Activated T-helper 1 cell treated with anti-CD3 and anti-CD28 coated beads, Interleukin-12 subunit alpha, Interleukin-12 subunit beta, Interleukin-2, Interleukin-4 antibody, amounts not matched to agents 30 ng/mL and 10 ng/mL and 1 ng/mL, durations not matched to agents 14 hours and 24 hours and 36 hours (primary cell): ENCODE measurements at regions not wholly inside any gene's neighbourhood (a gene's known extent, or its start where the extent isn't known, plus 50 kb on each side); places are given as distances from the start of the nearest gene placed in this dataset.

ENCODE experiments used
- DNase-seq: peaks from one replicate; pipeline ENCODE4 v3.0.0; 2021; ENCODE audit warnings: low spot score
- H3K27ac Mint-ChIP-seq: one replicate; pipeline ENCODE4 v1.8.0; 2021; ENCODE audit warnings: mild to moderate bottlenecking, mixed read lengths
- H3K27me3 Mint-ChIP-seq: one replicate; pipeline ENCODE4 v1.8.0; 2022; ENCODE audit warnings: mild to moderate bottlenecking, moderate library complexity, mixed read lengths; ENCODE audit not compliant: insufficient read depth
- H3K36me3 Mint-ChIP-seq: one replicate; pipeline ENCODE4 v1.8.0; 2021; ENCODE audit warnings: low read depth, mixed read lengths
- H3K4me1 Mint-ChIP-seq: one replicate; pipeline ENCODE4 v1.8.0; 2021; ENCODE audit warnings: low read depth, mixed read lengths
- H3K4me3 Mint-ChIP-seq: one replicate; pipeline ENCODE4 v1.8.0; 2021; ENCODE audit warnings: mild to moderate bottlenecking, moderate library complexity, mixed read lengths
- H3K9me3 Mint-ChIP-seq: one replicate; pipeline ENCODE4 v1.8.0; 2021; ENCODE audit warnings: mixed read lengths
- intact Hi-C: fragments of 100-400 bp; cut with micrococcal nuclease; formaldehyde crosslinking; loops from one replicate; pipeline ENCODE4 v1.15.1; 2024

DNA sequence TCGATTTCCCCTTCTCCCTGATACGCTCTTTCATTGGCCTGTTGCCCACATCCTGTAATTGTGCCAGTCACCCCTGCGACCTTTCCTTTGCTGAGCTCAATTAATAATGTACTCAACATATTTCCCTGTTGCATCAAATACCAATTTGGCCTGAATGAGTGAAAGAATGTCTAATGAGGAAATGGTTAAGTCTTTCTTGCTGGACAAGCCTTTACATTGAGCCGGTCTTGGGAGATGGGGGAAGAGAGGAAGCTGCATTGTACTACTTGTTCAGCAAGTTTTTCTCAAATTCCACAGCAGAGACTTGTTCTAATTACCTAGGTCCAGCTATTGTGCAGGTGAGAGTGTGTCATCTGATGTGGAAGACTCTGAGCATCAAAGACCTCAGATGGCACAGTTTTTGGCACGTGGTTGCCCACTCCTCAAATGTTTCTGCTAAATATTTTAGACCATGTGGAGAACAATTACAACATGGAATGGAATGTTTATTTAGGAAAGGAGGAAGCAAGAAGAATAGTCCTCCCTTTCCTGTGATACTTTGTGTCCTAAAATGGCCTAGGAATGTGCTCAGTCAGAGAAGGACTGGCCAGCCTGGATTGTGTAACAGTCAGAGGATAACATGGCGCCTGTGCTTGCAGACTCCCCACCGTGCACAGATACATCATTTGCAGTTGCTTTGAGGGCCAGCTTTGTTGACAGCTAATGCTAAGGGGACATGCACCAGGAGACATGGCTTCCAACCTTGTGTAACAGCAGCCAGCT, 129.5 kb upstream of the E2F8 start:
- H3K27me3 Mint-ChIP-seq: peaks cover 12% of the 10 kb centered on the region
- intact Hi-C loops: no loop called here
- no peaks in the 10 kb centered on the region for H3K9me3 Mint-ChIP-seq
- no peak overlapping the region for H3K4me3 Mint-ChIP-seq
- H3K4me1 Mint-ChIP-seq: no peaks in the 10 kb centered on the region
- no peak for DNase-seq
- H3K27ac Mint-ChIP-seq: no peak overlapping the region
- H3K36me3 Mint-ChIP-seq: no peaks in the 10 kb centered on the region

GRCh38 chr11:19368726-19369375, 128.1 kb upstream of the E2F8 start:
- intact Hi-C loops: no loop called here
- H3K36me3 Mint-ChIP-seq: no peaks in the 10 kb centered on the region
- no peak overlapping the region for H3K27ac Mint-ChIP-seq
- no peaks in the 10 kb centered on the region for H3K4me1 Mint-ChIP-seq
- H3K27me3 Mint-ChIP-seq: peaks cover 6% of the 10 kb centered on the region
- H3K4me3 Mint-ChIP-seq: no peak overlapping the region
- no peak for DNase-seq
- no peaks in the 10 kb centered on the region for H3K9me3 Mint-ChIP-seq

DNA sequence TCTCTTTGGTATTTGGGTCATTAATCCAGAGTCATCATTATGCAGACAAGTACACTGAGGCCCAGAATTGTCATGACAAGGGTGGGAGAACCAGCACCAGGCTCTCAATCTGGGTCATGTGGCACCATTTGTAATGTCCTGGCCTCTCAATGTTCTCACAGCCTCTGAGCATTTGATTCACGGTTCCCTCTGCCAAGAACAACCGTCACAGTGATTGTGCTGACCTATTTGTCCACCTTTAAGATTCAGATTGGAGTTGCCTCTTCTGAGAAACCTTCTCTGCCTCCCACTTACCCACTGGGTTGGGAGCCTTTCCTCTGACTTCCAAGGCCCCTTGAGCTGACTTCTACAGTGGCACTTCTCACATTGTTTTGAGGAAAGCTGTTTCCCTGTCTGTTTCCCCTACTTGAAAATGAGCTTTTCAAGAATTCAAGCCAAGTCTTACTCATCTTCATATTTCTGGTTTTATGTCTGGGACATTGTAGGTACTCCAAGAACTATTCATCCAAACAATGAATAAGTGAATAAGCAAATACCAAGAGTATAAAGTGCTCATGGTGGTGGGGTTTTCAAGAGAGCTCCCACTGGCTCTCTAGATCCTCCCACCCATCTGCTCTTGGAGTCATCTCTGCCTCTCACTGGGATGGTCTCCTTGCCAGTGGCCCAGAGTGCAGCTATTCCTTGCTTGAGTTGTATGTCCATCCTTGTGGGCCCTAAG, 126.4 kb upstream of the E2F8 start:
- no peak for DNase-seq
- Mint-ChIP-seq H3K4me3 (no peak overlapping the region), H3K9me3 (no peaks in the 10 kb centered on the region), H3K36me3 (no peaks in the 10 kb centered on the region), H3K4me1 (no peaks in the 10 kb centered on the region), H3K27ac (no peak overlapping the region), H3K27me3 (peaks cover 6% of the 10 kb centered on the region)
- intact Hi-C loops: no loop called here

GRCh38 chr11:19365743-19366410, 125.1 kb upstream of the E2F8 start:
- no peak overlapping the region for H3K27ac Mint-ChIP-seq
- H3K27me3 Mint-ChIP-seq: peaks cover 6% of the 10 kb centered on the region
- no peak for DNase-seq
- intact Hi-C loops: no loop called here
- H3K36me3 Mint-ChIP-seq: no peaks in the 10 kb centered on the region
- no peaks in the 10 kb centered on the region for H3K4me1 Mint-ChIP-seq
- H3K9me3 Mint-ChIP-seq: no peaks in the 10 kb centered on the region
- no peak overlapping the region for H3K4me3 Mint-ChIP-seq

DNA sequence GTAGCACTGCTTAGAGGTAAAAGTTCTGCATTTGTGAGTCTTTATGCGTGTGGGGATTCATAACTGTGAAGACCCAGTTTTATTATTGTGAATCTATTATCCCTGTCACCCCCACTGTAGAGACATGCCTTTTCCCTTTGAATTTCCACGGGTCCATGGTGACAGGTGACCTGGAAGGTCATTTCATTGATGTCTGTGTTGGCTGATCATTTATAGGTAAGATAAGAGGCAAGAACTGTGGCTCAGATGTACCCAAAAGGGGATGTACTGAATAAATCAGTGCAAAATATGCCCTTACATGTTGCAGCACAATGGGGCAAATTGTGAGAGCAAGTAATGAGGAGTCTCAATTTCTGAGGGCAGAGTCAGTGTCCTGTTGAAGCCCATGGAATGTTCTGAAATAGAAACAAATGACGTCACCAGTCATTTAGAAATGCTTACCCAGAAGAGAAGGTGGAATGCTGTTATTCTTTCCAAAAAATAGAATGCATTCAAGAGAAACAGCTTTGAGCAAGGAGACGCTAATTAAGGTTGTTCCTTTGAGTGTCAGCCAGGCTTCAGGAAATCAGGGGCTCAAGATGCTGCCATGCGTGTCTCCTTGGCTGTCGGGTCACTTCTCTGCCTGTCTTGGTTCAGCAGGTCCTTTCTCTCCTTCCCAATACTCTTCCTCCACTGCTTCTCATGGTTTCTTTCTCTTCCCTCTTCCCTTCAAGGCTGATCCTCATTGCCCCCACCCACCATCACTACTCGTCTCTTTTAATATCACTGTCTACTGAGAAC, 118.7 kb upstream of the E2F8 start:
- H3K27ac Mint-ChIP-seq: no peak overlapping the region
- DNase-seq: no peak
- intact Hi-C loops: no loop called here
- peaks cover 11% of the 10 kb centered on the region for H3K27me3 Mint-ChIP-seq
- no peaks in the 10 kb centered on the region for H3K4me1 Mint-ChIP-seq
- H3K9me3 Mint-ChIP-seq: no peaks in the 10 kb centered on the region
- H3K36me3 Mint-ChIP-seq: no peaks in the 10 kb centered on the region
- no peak overlapping the region for H3K4me3 Mint-ChIP-seq

- Mint-ChIP-seq H3K4me3 (no peak overlapping the region), H3K9me3 (no peaks in the 10 kb centered on the region), H3K27me3 (peaks cover 13% of the 10 kb centered on the region), H3K4me1 (no peaks in the 10 kb centered on the region), H3K36me3 (no peaks in the 10 kb centered on the region), H3K27ac (no peak overlapping the region)
- intact Hi-C loops: no loop called here
- DNase-seq: no peak
Measured at GRCh38 chr11:19357943-19358342, 117.2 kb upstream of the E2F8 start.

GRCh38 chr11:19355601-19356000, 114.9 kb upstream of the E2F8 start:
- DNase-seq: no peak
- no peaks in the 10 kb centered on the region for H3K36me3 Mint-ChIP-seq

GRCh38 chr11:19353287-19353850, 112.6 kb upstream of the E2F8 start:
- Mint-ChIP-seq H3K27ac (no peak overlapping the region), H3K4me3 (no peak overlapping the region), H3K36me3 (no peaks in the 10 kb centered on the region), H3K4me1 (no peaks in the 10 kb centered on the region), H3K27me3 (peaks cover 25% of the 10 kb centered on the region), H3K9me3 (no peaks in the 10 kb centered on the region)
- no peak for DNase-seq
- intact Hi-C loops: no loop called here

More at GRCh38 chr11:19355601-19356000, 114.9 kb upstream of the E2F8 start:
- no peaks in the 10 kb centered on the region for H3K9me3 Mint-ChIP-seq
- intact Hi-C loops: no loop called here
- no peak overlapping the region for H3K4me3 Mint-ChIP-seq
- no peak overlapping the region for H3K27ac Mint-ChIP-seq
- H3K27me3 Mint-ChIP-seq: peaks cover 21% of the 10 kb centered on the region
- H3K4me1 Mint-ChIP-seq: no peaks in the 10 kb centered on the region

GRCh38 chr11:19352771-19353160, 112.0 kb upstream of the E2F8 start:
- H3K4me3 Mint-ChIP-seq: no peak overlapping the region
- intact Hi-C loops: no loop called here

DNA sequence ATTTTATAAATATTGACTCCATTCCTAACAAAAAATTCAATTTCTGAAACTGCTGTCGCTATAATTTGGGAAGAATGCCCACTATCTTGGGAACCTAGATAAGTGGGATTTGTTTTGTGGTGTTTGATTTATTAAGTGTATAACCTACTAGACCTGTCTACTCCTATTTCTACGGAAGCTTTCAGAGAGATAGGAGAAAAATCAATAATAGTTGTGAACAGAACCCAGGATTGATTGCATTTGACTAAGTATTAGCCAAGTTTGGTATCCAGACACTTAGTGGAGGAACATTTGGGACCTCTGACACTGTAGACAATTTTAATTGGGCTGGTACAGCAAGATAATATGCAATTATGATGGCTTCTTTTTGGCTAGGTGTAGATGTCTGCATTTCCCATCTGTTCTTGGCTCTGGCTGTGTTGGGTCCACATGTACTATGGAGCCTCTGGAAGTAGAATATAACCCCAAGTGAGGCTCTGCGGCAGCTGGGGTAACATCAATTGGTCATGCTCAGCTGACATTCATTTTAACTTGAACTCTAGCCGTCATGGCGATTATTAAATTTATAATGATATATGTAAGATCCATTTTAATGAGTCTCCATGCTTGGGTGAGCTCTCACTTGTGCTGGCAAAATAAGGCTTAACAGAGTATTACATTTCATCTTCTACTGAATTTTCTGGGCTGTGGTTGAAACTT, 111.5 kb upstream of the E2F8 start:
- peaks cover 32% of the 10 kb centered on the region for H3K27me3 Mint-ChIP-seq
- no peak for DNase-seq
- H3K4me3 Mint-ChIP-seq: no peak overlapping the region
- H3K4me1 Mint-ChIP-seq: no peaks in the 10 kb centered on the region
- intact Hi-C loops: no loop called here
- H3K36me3 Mint-ChIP-seq: no peaks in the 10 kb centered on the region
- H3K9me3 Mint-ChIP-seq: no peaks in the 10 kb centered on the region
- no peak overlapping the region for H3K27ac Mint-ChIP-seq

More at GRCh38 chr11:19352771-19353160, 112.0 kb upstream of the E2F8 start:
- H3K9me3 Mint-ChIP-seq: no peaks in the 10 kb centered on the region
- no peaks in the 10 kb centered on the region for H3K36me3 Mint-ChIP-seq
- peaks cover 27% of the 10 kb centered on the region for H3K27me3 Mint-ChIP-seq
- DNase-seq: no peak
- no peak overlapping the region for H3K27ac Mint-ChIP-seq
- H3K4me1 Mint-ChIP-seq: no peaks in the 10 kb centered on the region

DNA sequence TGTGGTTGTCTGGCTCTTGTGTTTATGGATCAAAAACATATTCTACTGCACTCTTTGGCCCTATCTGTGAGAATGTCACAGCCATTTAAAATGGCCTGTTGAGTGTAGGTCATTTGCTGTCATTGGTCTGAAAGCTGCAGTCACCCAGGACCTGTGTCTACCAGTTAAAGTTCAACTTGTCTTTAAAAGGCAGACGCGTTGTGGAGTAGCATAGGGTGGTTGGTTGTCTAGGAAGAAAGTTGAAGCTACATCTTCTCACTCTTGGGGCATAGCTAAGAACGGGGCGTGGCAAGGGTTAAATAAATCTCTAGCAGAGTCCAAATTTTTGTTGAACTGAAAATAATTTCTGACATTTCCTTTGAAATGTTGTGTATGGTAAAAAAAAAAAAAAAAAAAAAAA, 110.7 kb upstream of the E2F8 start:
- intact Hi-C loops: no loop called here
- Mint-ChIP-seq H3K4me1 (no peaks in the 10 kb centered on the region), H3K27ac (no peak overlapping the region), H3K36me3 (no peaks in the 10 kb centered on the region), H3K27me3 (peaks cover 38% of the 10 kb centered on the region), H3K4me3 (no peak overlapping the region), H3K9me3 (no peaks in the 10 kb centered on the region)
- no peak for DNase-seq

DNA sequence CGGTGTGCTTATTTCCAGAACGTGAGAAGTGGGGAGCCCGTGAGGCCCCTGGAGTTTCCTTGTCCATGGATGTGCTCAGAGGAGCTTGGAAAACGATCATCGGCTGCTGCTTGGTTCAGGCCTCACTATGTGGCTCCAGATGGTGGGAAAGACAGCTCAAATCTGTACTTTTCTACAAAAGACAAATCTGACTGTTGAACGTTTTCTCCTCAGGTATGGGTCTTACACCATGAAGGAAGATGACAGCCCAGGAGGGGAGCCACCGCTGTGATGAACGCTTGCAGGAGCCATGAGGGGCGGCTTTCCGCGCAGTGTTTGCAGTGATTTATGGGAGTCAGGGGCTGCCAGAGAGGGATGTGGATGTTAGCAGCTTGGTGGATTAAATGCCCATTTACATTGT, 109.4 kb upstream of the E2F8 start:
- no peaks in the 10 kb centered on the region for H3K36me3 Mint-ChIP-seq
- peaks cover 6% of the 10 kb centered on the region for H3K4me1 Mint-ChIP-seq
- peaks cover 37% of the 10 kb centered on the region for H3K27me3 Mint-ChIP-seq
- no peak overlapping the region for H3K4me3 Mint-ChIP-seq
- no peaks in the 10 kb centered on the region for H3K9me3 Mint-ChIP-seq
- H3K27ac Mint-ChIP-seq: no peak overlapping the region
- no peak for DNase-seq
- intact Hi-C loops: no loop called here
